ENCODE measurements at regions not wholly inside any gene's neighbourhood (a gene's known extent, or its start where the extent isn't known, plus 50 kb on each side); places are given as distances from the start of the nearest gene placed in this dataset.
"Not testable (repeated sequence)": the region's sequence is repeated elsewhere in the genome, so short reads cannot be mapped to it uniquely, and the experiment has no call there.

DNA sequence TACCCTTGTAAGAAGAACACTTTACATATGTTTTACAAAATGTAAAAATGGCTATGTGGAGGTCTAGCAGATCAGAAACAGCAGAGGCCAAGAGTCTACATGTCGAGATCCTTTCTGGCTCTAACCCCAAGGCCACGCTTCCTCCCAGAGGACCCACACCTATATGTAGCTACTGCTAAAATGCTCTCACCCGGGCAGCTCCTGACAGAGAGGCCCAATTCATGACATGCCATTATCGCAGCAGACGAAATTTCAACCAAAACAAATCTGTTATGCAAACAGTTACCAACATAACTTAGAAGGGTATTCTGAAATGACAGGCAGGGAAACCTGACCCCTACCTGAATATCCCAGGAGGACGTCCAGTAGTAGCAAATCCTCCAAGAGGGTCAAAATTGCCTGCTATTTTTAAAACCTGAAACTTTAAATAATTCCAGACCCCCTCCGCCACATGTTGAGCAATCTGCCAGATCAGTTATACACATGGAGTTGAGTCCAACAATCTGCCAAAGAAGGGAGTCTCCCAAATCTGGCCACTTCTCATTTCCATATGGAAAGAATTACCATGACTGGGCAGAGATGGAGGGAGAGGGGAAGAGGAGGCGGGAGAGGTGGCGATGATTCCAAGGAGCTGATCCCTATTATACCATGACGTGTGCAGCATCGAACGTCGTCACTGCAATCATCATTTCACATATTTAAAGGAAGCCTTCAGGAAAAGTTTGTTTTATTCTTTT lies 192.9 kb upstream of the TBL1X start:
- DNase-seq: no peak

DNA sequence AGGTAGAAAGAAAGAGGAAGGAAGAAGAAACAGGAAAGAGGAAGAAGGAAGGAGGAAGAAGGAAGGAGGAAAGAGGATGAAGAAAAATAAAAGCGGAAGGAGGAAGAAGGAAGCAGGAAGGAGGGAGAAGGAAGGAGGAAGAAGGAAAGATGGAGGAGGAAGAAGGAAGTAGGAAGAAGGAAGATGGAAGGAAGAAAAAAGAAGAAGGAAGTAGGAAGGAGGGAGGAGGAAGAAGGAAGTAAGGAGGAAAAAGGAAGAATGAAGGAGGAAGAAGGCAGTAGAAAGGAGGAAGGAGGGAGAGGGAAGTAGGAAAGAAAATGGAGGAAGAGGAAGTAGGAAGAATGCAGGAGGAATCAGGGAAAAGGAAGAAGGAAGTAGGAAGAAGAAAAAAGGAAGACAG lies 191.1 kb upstream of the TBL1X start:
- no peak for DNase-seq

DNA sequence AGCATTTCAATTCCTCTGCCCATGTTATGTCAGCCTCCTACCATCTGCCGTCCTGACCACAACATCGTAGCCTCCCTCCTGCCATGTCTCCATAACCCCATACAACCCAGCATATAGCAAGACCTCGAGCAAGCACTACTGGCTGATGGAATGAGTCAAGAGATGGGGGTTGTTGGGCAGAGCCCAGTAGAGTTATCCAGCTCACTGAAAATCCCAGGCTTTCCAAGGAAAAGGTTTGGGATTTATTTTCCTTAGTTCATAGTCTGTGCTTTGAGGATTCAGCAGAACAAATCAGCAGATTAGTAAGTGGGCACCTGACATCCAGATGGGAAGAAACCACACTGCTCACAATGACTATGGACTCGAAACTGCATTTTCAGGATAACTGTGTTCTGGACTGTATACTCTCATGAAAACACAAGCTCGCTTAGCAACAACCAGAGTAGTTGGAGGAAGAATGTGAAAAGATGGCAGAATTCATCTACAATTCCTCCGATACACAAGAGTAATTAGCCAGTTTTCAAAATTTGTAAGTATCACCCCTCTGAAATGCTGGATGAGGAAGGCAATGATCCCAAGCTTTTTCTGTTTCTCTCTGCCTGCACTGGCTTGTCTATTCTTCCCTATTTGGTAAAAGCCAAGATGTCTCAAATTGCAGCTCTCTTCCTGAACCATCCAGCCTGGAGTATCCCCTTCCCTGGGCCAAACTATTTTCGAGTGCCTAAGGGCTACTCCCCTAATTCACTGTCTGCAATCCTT lies 186.2 kb upstream of the TBL1X start:
- DNase-seq: no peak

DNA sequence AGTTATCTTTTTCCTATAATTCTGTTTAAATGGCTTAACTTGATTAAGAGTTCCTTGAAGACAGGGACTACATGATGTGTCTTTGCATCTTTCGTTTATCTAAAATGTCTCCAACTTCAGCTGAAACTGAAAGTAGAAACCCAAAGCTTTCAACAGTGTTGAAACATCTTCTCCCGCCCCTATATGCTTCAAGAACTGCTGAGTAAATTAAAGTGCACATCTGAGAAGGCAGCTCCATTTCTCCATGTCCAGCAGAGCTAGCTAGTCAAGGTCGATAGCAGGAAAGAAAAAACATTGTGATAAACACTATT lies 185.7 kb upstream of the TBL1X start:
- DNase-seq: no peak

DNA sequence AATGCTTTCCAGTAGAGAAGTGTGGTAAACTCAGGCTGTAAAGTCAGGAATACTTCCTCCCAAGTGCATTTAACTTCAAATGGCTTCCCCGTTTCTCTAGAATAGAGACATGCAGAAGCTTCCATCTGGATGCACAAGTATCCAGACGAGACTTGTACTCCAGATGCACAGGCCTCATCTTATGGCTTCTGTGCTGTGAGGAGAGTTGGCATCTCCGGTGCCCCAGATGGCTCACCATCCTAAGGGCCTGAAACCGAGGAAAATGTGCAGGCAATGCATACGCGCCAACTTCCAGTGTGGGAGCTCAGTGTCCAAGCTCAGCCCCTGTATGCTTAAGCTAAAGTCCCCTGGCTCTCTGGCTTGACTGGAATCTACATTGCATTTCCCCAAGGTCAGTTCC lies 184.0 kb upstream of the TBL1X start:
- no peak for DNase-seq

DNA sequence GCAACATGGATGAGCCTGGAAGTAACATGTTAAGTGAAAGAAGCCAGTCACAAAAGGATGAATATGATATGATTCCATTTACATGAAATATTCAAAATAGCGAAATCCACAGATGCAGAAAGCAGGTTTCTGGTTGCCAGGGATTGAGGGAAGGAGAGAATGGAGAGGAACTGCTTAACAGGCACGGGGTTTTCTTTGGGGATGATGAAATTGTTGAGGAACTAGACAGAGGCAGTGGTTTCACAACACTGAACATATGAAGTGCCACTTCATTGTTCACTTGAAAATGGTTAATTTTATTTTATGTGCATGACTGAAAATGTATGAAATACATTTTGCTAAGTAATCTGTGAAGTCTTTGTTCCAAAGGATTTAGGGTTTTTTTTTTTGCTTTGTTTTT lies 182.5 kb upstream of the TBL1X start:
- DNase-seq: no peak

DNA sequence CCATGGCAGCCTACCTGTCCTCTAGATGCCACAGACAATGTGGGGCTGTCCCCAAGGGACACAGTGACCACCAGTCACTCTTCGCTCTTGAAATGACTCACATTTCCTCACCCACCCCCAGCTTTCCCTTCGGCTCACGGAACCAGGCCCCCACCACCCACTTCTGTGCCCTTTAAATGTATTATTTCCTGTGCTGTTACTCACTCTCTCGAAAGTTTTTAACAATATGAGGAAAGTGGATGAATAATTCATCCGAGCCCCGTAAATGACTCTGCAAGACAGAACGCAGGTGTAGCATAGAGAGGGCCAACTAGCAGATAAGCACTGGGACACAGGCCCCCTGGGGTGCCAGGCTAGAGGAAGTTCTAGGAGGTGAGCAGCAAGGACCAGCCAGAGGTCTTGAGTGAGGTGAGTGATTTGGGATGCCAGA lies 179.5 kb upstream of the TBL1X start:
- DNase-seq: no peak

DNA sequence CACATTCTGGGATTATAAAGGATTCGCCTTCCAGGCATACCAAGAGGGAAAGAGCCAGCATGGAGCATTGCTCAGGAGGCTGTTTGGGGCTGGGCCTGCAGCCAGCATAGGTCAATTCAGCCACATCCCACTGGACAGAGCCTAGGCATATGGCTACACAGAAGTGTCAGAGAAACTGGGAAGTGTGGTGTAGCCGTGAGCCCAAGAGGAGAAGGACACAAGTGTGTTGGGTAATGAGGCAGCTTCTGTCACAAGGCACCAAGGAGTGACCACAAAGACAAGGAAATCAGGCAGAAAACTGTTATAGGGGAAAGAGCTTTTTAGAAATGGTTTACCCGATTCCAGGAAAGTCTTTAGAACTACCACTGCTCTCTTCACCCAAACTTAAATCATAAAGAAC lies 178.6 kb upstream of the TBL1X start:
- DNase-seq: peak in 1 of 2 donors; percentile 4

DNA sequence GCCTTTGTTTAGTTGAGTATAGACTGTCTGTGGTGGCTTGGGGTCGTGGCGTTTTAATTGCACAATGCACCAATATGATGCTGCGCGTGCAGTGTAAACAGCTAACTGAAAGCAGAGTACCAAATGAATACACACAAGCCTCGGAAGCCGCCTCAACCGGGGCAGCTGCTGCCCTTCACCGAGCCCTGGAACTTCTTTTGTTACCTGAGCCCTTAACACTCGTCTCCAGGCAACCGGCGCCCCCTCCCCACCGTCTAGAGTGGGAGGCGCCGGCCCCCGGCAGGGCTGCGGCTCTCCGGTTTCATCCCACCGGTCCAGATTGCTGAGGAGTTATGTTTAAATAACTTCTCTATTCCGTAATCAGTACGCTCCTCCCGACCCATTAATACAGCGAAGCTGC lies 173.2 kb upstream of the TBL1X start:
- DNase-seq: no peak

DNA sequence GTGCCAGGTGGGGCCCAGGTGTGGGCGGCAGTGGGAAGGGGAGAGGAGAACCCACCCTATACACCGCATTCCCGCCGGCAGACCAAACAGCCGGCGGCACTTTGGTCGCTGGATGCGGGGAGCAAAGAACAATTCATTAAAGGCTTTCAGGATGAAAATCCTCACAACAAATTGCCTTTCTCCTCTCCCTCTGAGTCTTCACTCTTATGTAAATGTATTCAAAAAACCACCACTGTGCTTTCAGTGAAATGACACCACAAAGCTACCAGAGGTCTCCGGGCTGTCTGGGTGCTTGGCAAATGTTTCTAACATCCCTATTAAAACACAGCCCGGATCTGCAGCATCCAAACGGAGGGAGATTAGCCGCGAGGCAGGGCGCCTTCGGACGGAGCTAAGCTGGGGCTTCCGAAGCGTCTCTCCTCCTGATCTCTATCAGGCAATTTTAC lies 171.8 kb upstream of the TBL1X start:
- no peak for DNase-seq

DNA sequence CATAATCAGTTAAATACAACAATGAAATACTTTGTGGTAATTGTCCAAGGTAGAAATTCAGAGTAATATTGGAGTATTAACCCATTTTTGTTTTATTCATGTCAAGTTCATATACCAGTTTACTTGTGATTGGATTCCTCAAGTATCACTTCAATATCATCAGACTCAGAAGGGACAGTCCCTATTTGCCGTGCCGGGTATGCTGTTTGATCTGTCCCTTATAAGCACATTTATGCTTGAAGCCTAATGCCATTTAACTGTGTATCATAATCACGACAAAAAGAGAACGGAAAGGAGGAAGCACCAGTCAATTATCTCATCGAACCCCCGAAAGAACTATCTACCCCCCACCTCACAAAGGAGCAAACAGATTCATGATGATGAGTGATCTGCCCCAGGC lies 171.0 kb upstream of the TBL1X start:
- no peak for DNase-seq

DNA sequence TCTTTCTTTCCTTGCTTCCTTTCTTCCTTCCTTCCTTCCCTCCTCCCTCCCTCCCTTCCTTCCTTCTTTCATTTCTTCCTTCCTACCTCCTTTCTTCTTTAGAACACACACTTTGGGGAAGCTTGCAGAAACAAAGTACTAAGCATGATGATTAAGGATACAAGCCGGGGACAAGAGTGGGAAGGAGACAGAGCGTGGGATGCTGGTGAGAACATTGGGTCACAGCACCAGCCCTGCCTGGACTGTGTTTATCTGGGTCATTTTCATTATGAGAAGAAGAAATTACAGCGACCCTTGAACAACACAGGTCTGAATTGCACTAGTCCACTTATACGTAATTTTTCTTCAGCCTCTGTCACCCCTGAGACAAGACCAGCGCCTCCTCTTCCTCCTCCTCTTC lies 169.3 kb upstream of the TBL1X start:
- DNase-seq: no peak

DNA sequence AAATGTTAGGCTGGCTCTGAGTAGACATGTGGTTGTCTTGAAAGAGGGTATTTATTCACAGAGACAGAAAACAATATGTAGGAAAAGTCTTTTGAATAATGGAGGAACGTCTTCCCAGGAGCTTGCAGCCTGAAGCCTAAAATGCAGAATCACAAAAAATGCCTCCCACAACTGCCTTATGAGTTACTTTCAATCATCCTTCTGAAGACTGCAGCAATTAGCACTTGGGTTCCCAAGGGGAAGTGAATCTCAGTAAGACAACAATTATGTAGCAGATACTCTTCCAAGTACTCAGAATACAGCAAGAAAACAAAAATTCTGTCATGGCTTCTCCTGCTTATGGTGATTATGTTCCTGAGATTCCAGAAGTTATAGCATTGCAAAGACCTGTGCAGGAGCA lies 166.6 kb upstream of the TBL1X start:
- DNase-seq: no peak

DNA sequence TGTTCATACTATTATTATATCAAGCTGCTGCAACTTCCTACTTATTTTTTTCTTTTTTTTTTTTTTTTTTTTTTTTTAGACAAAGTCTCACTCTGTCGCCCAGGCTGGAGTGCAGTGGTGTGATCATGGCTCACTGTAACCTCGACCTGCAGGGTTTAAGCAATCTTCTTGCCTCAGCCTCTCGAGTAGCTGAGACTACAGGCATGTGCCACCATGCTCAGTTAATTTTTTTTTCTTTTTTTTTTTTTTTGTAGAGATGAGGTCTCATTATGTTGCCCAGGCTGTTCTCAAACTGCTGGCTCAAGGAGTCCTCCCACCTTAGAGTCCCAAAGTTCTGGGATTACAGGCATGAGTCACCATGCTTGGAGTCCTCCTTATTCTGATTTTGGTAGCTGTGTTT lies 165.2 kb upstream of the TBL1X start:
- not testable (repeated sequence) for DNase-seq

DNA sequence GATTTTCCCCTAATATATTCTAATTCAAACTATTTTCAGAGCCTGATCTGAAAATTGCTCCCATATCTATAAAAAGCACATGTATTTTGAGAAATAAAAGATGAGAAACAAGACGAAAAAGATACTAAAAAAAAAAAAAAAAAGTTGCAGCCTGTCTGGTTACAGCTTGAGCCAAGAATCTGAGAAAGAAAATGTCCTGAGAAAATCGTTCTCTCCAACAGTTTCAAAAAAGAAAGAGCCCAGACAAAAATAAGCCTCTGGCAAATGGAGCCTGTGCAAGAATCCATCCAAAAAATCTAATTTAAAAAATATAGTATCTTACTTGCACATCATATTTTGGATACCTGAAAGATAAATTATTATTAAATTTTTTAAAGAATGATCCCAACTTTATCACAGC lies 163.0 kb upstream of the TBL1X start:
- DNase-seq: no peak

DNA sequence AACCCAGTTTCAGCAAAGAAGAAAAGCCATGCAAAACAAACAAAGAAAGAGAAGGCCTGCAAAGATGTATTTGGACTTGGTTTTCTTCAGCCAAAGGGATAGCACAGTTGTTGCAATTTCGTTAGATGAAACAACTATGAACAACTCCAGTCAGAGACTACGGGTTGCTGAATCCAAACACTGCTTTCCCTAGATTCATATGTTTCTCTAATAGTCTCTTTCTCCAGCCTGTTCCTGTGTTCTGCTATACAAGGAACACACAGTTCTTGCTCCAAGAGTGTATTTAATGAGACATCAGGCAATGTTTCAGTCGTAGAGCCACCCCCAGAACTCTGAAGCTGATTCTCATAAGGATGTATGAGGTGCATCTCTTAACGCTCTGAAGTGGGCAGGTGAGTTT lies 162.5 kb upstream of the TBL1X start:
- DNase-seq: no peak

DNA sequence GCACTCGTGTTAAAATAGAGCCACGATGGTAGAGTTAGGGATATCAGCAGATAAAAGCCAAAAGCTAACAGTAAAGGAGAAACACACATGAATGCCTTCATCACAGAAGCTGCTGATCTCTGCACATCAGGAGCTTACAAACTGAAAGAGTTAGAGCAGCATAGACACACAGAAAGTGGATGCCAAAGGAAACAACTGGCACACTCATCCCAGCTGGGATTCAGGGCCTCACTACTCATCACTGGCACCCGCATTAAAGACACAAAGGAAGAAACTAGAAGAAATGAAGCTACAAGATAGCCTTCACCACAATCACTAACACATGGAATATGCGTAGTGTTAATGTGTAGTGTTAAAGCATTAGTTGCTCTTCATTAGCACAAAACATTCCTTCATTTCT lies 156.4 kb upstream of the TBL1X start:
- no peak for DNase-seq

DNA sequence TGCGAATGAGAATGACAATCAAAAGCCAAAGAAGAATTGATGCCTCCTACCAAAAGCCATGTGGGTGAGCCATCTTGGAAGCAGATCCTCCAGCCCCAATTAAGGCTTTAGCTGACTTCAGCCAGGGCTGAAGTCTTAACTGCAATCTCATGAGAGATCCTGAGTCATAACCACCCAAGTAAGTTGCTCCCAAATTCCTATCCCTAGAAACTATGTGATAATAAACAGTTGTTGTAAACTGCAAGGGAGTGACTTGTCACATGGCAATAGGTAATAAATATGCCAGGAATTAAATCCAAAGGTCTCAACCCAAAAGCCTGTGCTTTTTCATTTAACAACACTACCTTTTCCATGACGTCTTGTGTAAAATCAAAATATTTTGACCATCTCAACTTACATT lies 154.2 kb upstream of the TBL1X start:
- no peak for DNase-seq

DNA sequence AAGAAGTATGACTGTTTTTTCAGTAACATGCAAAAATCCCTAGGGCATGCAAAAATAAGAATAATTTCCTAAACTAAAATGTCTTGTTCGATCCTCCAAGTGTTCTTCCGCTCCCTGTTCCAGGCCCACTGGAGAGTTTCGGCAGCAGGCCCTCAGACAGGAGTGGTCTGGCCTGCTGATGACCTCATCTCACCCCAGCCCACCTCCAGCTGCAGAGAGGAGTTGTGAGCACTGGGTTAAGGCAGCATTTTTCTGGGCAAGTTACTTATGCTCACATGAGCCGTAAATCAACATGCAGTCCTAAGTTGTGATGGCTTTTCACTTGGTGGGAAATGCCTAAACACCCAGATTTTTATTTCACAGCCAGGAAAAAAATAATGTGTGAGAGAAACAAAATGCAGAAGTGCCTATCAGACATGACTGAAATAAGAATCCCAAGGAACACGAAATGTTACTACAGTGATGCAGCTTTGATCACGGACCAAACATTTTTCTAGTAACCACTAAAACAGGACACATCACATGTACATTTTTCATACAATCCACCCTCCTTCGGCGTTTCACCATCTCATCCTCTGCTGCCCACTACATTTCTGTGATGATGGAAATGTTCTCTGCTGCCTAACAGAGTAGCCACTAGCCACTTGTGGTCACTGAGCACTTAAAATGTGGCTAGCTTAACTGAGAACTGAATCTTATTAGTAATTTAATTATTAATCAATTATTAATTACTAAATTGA lies 153.3 kb upstream of the TBL1X start:
- no peak for DNase-seq

DNA sequence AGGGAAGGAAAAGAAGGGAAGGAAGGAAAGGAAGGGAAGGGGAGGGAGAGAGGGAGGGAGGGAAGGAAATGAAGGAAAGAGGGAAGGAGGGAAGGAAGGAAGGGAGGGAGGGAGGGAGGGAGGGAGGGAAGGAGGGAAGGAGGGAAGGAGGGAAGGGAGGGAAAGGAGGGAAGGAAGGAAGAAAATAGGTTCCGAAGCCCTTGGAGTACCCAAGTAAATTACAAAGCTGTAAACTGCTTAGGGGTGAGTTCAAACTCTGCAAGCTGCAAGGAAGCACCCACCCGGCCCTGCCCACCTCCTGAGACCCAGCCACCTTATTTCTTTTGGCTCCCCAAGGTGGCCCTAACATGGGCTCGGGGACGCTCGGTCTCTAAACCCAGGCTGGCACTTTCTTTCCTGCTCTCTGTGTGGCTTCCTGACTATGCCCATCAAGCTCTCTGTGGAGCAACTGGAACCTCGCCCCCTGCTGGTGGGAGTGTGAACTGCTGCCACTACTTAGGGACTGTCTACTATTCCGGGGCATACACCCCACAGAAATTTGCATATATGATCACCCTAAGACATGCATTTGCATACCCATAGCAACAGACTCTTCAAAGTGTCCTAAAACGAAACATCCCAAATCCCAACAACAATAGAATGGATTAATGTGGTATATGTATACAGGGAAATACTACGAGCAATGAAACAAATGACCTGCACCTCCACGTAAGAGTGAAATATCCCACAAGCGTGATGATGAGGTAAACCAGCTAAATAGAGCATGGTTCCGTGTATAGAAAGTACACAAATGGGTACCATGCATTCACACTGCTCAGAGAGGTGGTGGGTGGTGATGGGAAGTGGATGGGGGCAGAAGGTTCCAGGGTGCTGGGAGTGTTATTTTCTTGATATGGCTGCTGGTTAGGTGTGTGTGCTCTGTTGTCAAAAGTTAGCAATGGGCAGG lies 151.7 kb upstream of the TBL1X start:
- peak; percentile 67 to 76 for DNase-seq

DNA sequence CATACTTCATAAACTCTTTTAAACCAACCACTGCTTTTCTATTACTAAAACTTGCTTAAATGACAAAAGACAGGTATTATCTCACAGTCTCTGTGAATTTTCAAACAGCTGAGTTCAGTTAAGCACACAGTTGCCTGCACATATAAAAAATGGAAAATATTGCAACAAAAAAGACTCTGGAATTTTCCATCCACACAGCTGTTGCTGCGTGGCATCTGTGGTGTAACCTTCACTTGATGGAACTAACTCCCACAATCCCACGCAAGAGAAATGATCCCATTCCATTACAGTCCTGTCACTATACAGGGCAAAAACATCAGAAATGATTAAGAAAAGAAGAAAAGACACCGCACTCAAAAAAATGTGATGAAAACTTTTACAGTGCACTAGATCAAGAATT lies 149.8 kb upstream of the TBL1X start:
- DNase-seq: no peak

DNA sequence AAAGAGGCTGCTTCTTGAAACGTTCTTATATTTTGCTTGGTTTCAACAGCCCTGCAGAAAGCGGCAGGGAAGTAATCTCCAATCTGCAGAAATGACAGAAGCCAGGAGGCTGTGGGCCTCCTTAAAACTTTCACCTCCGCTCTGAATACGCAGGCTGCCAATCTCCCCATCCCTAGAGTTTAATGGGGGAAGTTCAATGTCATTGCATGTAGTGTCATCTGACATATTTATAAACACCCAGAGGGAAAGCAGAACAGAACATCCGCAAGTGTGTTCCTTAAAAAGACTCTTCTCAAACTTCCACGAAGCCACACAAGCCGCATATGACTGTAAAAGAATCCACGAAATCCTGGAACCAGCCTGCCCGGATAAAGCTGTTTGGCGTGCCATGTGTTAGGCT lies 148.8 kb upstream of the TBL1X start:
- no peak for DNase-seq

DNA sequence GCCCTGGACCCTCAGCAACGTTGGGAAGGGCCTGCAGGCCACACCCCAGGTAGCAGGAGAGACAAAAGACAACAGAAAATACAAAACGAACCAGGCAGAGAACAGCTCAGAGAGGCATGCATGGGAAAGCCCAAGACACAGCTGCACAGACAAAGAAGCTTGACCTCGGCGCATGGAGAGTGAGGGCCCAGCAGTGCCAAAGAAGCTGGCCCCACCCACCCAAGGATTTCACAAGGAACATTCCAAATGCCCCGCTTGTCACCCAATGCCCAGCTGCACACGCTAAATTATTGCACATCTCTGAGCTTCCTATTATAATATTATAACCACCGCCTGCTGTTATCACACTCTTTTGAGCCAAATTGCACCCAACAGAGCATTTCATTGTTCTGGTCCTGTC lies 147.7 kb upstream of the TBL1X start:
- no peak for DNase-seq

Measured in CD4-positive, alpha-beta T cell treated with Interleukin-1 beta for 1 hour (primary cell).